Body of pancreas (tissue), 4 donors: ENCODE measurements at regions not wholly inside any gene's neighbourhood (a gene's known extent, or its start where the extent isn't known, plus 50 kb on each side); places are given as distances from the start of the nearest gene placed in this dataset.

Experiments used
- POLR2A ChIP-seq, 3 donors: fragments of 450-650 bp; IDR thresholded peaks; one replicate each; pipeline ENCODE4 v1.6.1; 2016; ENCODE audit warnings: antibody characterized with exemption in 3 of 3, mild to moderate bottlenecking in 2 of 3
- TF ChIP-seq, protein P1 (sequence below), 7 experiments: fragments of 450-650 bp in 4 of 7; fragments of 200-600 bp in 3 of 7; sonication (generic) in 3 of 7; IDR thresholded peaks; one replicate each; pipeline ENCODE4 v1.5.1; 2016 to 2019; ENCODE audit warnings: antibody characterized with exemption in 7 of 7

GRCh38 chr7:17140406-17140805 lies 158.0 kb upstream of the AHR start:
- TF ChIP-seq, protein P1, sequence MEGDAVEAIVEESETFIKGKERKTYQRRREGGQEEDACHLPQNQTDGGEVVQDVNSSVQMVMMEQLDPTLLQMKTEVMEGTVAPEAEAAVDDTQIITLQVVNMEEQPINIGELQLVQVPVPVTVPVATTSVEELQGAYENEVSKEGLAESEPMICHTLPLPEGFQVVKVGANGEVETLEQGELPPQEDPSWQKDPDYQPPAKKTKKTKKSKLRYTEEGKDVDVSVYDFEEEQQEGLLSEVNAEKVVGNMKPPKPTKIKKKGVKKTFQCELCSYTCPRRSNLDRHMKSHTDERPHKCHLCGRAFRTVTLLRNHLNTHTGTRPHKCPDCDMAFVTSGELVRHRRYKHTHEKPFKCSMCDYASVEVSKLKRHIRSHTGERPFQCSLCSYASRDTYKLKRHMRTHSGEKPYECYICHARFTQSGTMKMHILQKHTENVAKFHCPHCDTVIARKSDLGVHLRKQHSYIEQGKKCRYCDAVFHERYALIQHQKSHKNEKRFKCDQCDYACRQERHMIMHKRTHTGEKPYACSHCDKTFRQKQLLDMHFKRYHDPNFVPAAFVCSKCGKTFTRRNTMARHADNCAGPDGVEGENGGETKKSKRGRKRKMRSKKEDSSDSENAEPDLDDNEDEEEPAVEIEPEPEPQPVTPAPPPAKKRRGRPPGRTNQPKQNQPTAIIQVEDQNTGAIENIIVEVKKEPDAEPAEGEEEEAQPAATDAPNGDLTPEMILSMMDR (IDR thresholded peaks at IDR 0.05) = no peak
- TF ChIP-seq POLR2A (IDR thresholded peaks at IDR 0.05) = no peak
